Peyer's patch (tissue), 4 donors: ENCODE measurements at regions not wholly inside any gene's neighbourhood (a gene's known extent, or its start where the extent isn't known, plus 50 kb on each side); places are given as distances from the start of the nearest gene placed in this dataset.

Experiments
- CTCF ChIP-seq, 6 experiments: fragments of 450-650 bp in 4 of 6; fragments of 200-600 bp in 2 of 6; sonication (generic) in 1 of 6; IDR thresholded peaks; one replicate each; pipeline ENCODE4 v1.5.1; 2017 to 2019; ENCODE audit warnings: antibody characterized with exemption in 6 of 6, mild to moderate bottlenecking in 3 of 6, moderate library complexity in 1 of 6
- POLR2A ChIP-seq, 2 donors: fragments of 450-650 bp; IDR thresholded peaks; one replicate each; pipeline ENCODE4 v1.5.1; 2017; ENCODE audit warnings: antibody characterized with exemption in 2 of 2, mild to moderate bottlenecking in 2 of 2, moderate library complexity in 2 of 2

- no peak for TF ChIP-seq CTCF (IDR thresholded peaks at IDR 0.05)
- no peak for TF ChIP-seq POLR2A (IDR thresholded peaks at IDR 0.05)
These were observed 161.4 kb upstream of the CST7 start for GRCh38 chr20:24787621-24788020.
